CD4-positive, alpha-beta T cell treated with Interleukin-1 beta for 1 hour (primary cell): ENCODE measurements at regions not wholly inside any gene's neighbourhood (a gene's known extent, or its start where the extent isn't known, plus 50 kb on each side); places are given as distances from the start of the nearest gene placed in this dataset.
"Not testable (repeated sequence)": the region's sequence is repeated elsewhere in the genome, so short reads cannot be mapped to it uniquely, and the experiment has no call there.

ENCODE experiments used
- DNase-seq, 2 donors: peaks; one replicate each; pipeline ENCODE4 v3.0.0-alpha.2; 2020 to 2022

GRCh38 chr15:30842798-30843472 lies 60.8 kb upstream of the FAN1 start:
- peak; percentile 26 to 53 for DNase-seq

DNA sequence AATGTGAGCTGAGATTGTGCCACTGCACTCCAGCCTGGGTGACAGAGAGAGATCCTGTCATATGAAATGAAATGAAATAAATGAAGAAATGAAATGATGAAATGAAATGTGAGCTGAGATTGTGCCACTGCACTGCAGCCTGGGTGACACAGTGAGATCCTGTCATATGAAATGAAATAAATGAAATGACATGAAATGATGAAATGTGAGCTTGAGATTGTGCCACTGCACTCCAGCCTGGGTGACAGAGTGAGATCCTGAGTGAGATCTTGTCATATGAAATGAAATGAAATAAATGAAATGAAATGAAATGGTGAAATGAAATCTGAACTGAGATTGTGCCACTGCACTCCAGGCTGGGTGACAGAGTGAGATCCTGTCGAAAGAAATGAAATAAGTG lies 58.2 kb upstream of the FAN1 start:
- DNase-seq, result not testable (repeated sequence)
